Breast epithelium (tissue), 3 donors: ENCODE measurements at regions not wholly inside any gene's neighbourhood (a gene's known extent, or its start where the extent isn't known, plus 50 kb on each side); places are given as distances from the start of the nearest gene placed in this dataset.
"Not testable (repeated sequence)": the region's sequence is repeated elsewhere in the genome, so short reads cannot be mapped to it uniquely, and the experiment has no call there.

Experiments
- POLR2A ChIP-seq: fragments of 450-650 bp; IDR thresholded peaks from one replicate; pipeline ENCODE4 v1.6.1; 2016; ENCODE audit warnings: antibody characterized with exemption, mild to moderate bottlenecking, moderate library complexity
- POLR2AphosphoS5 ChIP-seq, 3 donors: sonication (generic); formaldehyde crosslinking; IDR thresholded peaks; one replicate each; pipeline ENCODE4 v1.6.1; 2017; ENCODE audit warnings: antibody characterized with exemption in 3 of 3
- TF ChIP-seq, protein P1 (sequence below), 3 donors: fragments of 450-650 bp; IDR thresholded peaks; one replicate each; pipeline ENCODE4 v1.5.1; 2016 to 2017; ENCODE audit warnings: antibody characterized with exemption in 3 of 3, mild to moderate bottlenecking in 3 of 3, moderate library complexity in 3 of 3

DNA sequence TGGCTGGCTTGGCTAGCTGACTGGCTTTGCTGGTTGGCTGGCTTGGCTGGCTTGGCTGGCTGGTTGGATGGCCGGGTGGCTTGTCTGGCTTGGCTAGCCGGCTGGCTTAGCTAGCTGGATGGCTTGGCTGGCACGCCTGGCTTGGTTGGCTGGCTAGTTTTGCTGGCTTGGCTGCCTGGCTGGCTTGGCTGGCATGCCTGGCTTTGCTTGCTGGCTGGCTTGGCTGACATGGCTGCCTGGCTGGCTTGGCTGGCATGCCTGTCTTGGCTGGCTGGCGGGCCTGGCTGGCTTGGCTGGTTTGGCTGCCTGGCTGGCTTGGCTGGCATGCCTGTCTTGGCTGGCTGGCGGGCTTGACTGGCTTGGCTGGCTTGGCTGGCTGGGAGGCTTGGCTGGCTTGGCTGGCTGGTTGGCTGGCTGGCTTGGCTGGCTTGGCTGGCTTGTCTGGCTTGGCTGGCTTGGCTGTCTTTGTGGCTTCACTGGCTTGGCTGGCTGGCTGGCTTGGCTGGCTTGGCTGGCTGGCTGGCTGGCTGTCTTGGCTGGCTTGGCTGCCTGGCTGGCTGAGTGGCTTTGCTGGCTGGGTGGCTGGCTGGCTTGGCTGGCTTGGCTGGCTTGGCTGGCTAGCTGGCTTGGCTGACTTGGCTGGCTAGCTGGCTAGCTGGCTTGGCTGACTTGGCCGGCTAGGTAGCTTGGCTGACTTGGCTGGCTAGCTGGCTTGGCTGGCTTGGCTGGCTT, 2808.9 kb downstream of the RPIA start:
- TF ChIP-seq, protein P1, sequence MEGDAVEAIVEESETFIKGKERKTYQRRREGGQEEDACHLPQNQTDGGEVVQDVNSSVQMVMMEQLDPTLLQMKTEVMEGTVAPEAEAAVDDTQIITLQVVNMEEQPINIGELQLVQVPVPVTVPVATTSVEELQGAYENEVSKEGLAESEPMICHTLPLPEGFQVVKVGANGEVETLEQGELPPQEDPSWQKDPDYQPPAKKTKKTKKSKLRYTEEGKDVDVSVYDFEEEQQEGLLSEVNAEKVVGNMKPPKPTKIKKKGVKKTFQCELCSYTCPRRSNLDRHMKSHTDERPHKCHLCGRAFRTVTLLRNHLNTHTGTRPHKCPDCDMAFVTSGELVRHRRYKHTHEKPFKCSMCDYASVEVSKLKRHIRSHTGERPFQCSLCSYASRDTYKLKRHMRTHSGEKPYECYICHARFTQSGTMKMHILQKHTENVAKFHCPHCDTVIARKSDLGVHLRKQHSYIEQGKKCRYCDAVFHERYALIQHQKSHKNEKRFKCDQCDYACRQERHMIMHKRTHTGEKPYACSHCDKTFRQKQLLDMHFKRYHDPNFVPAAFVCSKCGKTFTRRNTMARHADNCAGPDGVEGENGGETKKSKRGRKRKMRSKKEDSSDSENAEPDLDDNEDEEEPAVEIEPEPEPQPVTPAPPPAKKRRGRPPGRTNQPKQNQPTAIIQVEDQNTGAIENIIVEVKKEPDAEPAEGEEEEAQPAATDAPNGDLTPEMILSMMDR (IDR thresholded peaks at IDR 0.05): not testable (repeated sequence)
- not testable (repeated sequence) for TF ChIP-seq POLR2AphosphoS5 (IDR thresholded peaks at IDR 0.05); POLR2A
